GM23338 (cell line): ENCODE measurements at regions not wholly inside any gene's neighbourhood (a gene's known extent, or its start where the extent isn't known, plus 50 kb on each side); places are given as distances from the start of the nearest gene placed in this dataset.

Experiments used
- CREB1 ChIP-seq: fragments of 250-450 bp; sonication (Bioruptor Pico); IDR thresholded peaks from 2 replicates; pipeline ENCODE4 v1.5.0; 2020; ENCODE audit warnings: low read depth, mild to moderate bottlenecking, moderate library complexity
- CTCF ChIP-seq, 2 experiments: fragments of 200-600 bp in 1 of 2; sonication (generic) in 1 of 2; conservative IDR thresholded peaks; 2 replicates each; pipeline versions ENCODE4 v1.5.1 to v1.6.1; 2016 to 2017; ENCODE audit warnings: antibody characterized with exemption in 2 of 2, low read depth in 2 of 2, mild to moderate bottlenecking in 2 of 2, moderate library complexity in 1 of 2
- EZH2 ChIP-seq: fragments of 200-600 bp; sonication (generic); IDR thresholded peaks from one replicate; pipeline ENCODE4 v1.8.0; 2017; ENCODE audit warnings: antibody characterized with exemption, mild to moderate bottlenecking, low read depth; ENCODE audit not compliant: unreplicated experiment
- EZH2phosphoT487 ChIP-seq: fragments of 200-600 bp; sonication (generic); IDR thresholded peaks from one replicate; pipeline ENCODE4 v1.8.1; 2018; ENCODE audit warnings: antibody characterized with exemption; ENCODE audit not compliant: unreplicated experiment
- JUNB ChIP-seq: IDR thresholded peaks from one replicate; pipeline ENCODE4 v1.6.1; 2016; ENCODE audit warnings: antibody characterized with exemption; ENCODE audit not compliant: unreplicated experiment
- NANOG ChIP-seq: IDR thresholded peaks from 2 replicates; pipeline ENCODE4 v1.6.1; 2016; ENCODE audit warnings: antibody characterized with exemption, borderline replicate concordance
- POLR2AphosphoS5 ChIP-seq: IDR thresholded peaks from 2 replicates; pipeline ENCODE4 v1.6.1; 2016; ENCODE audit warnings: antibody characterized with exemption, low read depth
- STAT1 ChIP-seq: IDR thresholded peaks from one replicate; pipeline ENCODE4 v1.6.1; 2016; ENCODE audit warnings: antibody characterized with exemption; ENCODE audit not compliant: unreplicated experiment
- ZNF114 ChIP-seq: fragments of 250-450 bp; sonication (Bioruptor Pico); IDR thresholded peaks from 2 replicates; pipeline ENCODE4 v1.5.0; 2020; ENCODE audit warnings: mild to moderate bottlenecking, moderate library complexity
- ZNF331 ChIP-seq: fragments of 250-450 bp; sonication (Bioruptor Pico); IDR thresholded peaks from 2 replicates; pipeline ENCODE4 v1.5.0; 2020; ENCODE audit warnings: low read depth, mild to moderate bottlenecking, moderate library complexity
- TF ChIP-seq, protein P1 (sequence below): IDR thresholded peaks from one replicate; pipeline ENCODE4 v1.6.1; 2018; ENCODE audit warnings: antibody characterized with exemption; ENCODE audit not compliant: unreplicated experiment
- TF ChIP-seq, protein P2 (sequence below): IDR thresholded peaks from 2 replicates; pipeline ENCODE4 v1.6.1; 2016; ENCODE audit warnings: antibody characterized with exemption
- TF ChIP-seq, protein P3 (sequence below): fragments of 250-450 bp; sonication (Bioruptor Pico); IDR thresholded peaks from 2 replicates; pipeline ENCODE4 v1.5.0; 2020; ENCODE audit warnings: mild to moderate bottlenecking, moderate library complexity

DNA sequence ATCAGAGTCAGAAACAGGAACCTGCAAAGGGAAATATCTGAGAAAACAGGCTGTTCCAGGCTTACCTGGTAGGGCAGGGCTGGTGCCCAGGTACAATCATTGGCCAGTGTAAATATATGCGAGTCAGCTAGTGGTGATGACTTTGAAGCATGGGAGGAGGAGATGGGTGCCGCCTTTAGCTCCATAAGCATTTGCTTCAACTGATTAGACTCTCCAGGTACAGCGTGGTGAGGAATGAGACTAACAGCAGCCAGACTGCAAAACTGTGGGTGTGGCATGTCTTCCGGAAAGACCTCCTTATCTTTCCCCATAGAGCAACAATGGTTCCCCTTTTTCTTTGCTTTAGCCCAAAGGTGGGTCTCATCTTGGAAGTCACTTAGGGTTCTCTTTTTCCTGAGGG is 137.2 kb downstream of the LRIG2 start:
- TF ChIP-seq JUNB (no peak), CTCF (conservative IDR thresholded peaks at IDR 0.05; ENCODE audit: low read depth in 2 of 2) (no peak), CREB1 (CRISPR knock-in tag) (no peak), ZNF114 (CRISPR knock-in tag) (no peak), EZH2 (no peak), POLR2AphosphoS5 (no peak), EZH2phosphoT487 (no peak), NANOG (no peak), STAT1 (no peak), ZNF331 (no peak)
- TF ChIP-seq, protein P1, sequence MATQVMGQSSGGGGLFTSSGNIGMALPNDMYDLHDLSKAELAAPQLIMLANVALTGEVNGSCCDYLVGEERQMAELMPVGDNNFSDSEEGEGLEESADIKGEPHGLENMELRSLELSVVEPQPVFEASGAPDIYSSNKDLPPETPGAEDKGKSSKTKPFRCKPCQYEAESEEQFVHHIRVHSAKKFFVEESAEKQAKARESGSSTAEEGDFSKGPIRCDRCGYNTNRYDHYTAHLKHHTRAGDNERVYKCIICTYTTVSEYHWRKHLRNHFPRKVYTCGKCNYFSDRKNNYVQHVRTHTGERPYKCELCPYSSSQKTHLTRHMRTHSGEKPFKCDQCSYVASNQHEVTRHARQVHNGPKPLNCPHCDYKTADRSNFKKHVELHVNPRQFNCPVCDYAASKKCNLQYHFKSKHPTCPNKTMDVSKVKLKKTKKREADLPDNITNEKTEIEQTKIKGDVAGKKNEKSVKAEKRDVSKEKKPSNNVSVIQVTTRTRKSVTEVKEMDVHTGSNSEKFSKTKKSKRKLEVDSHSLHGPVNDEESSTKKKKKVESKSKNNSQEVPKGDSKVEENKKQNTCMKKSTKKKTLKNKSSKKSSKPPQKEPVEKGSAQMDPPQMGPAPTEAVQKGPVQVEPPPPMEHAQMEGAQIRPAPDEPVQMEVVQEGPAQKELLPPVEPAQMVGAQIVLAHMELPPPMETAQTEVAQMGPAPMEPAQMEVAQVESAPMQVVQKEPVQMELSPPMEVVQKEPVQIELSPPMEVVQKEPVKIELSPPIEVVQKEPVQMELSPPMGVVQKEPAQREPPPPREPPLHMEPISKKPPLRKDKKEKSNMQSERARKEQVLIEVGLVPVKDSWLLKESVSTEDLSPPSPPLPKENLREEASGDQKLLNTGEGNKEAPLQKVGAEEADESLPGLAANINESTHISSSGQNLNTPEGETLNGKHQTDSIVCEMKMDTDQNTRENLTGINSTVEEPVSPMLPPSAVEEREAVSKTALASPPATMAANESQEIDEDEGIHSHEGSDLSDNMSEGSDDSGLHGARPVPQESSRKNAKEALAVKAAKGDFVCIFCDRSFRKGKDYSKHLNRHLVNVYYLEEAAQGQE = no peak
- TF ChIP-seq, protein P2, sequence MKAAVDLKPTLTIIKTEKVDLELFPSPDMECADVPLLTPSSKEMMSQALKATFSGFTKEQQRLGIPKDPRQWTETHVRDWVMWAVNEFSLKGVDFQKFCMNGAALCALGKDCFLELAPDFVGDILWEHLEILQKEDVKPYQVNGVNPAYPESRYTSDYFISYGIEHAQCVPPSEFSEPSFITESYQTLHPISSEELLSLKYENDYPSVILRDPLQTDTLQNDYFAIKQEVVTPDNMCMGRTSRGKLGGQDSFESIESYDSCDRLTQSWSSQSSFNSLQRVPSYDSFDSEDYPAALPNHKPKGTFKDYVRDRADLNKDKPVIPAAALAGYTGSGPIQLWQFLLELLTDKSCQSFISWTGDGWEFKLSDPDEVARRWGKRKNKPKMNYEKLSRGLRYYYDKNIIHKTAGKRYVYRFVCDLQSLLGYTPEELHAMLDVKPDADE = no peak
- TF ChIP-seq, protein P3, sequence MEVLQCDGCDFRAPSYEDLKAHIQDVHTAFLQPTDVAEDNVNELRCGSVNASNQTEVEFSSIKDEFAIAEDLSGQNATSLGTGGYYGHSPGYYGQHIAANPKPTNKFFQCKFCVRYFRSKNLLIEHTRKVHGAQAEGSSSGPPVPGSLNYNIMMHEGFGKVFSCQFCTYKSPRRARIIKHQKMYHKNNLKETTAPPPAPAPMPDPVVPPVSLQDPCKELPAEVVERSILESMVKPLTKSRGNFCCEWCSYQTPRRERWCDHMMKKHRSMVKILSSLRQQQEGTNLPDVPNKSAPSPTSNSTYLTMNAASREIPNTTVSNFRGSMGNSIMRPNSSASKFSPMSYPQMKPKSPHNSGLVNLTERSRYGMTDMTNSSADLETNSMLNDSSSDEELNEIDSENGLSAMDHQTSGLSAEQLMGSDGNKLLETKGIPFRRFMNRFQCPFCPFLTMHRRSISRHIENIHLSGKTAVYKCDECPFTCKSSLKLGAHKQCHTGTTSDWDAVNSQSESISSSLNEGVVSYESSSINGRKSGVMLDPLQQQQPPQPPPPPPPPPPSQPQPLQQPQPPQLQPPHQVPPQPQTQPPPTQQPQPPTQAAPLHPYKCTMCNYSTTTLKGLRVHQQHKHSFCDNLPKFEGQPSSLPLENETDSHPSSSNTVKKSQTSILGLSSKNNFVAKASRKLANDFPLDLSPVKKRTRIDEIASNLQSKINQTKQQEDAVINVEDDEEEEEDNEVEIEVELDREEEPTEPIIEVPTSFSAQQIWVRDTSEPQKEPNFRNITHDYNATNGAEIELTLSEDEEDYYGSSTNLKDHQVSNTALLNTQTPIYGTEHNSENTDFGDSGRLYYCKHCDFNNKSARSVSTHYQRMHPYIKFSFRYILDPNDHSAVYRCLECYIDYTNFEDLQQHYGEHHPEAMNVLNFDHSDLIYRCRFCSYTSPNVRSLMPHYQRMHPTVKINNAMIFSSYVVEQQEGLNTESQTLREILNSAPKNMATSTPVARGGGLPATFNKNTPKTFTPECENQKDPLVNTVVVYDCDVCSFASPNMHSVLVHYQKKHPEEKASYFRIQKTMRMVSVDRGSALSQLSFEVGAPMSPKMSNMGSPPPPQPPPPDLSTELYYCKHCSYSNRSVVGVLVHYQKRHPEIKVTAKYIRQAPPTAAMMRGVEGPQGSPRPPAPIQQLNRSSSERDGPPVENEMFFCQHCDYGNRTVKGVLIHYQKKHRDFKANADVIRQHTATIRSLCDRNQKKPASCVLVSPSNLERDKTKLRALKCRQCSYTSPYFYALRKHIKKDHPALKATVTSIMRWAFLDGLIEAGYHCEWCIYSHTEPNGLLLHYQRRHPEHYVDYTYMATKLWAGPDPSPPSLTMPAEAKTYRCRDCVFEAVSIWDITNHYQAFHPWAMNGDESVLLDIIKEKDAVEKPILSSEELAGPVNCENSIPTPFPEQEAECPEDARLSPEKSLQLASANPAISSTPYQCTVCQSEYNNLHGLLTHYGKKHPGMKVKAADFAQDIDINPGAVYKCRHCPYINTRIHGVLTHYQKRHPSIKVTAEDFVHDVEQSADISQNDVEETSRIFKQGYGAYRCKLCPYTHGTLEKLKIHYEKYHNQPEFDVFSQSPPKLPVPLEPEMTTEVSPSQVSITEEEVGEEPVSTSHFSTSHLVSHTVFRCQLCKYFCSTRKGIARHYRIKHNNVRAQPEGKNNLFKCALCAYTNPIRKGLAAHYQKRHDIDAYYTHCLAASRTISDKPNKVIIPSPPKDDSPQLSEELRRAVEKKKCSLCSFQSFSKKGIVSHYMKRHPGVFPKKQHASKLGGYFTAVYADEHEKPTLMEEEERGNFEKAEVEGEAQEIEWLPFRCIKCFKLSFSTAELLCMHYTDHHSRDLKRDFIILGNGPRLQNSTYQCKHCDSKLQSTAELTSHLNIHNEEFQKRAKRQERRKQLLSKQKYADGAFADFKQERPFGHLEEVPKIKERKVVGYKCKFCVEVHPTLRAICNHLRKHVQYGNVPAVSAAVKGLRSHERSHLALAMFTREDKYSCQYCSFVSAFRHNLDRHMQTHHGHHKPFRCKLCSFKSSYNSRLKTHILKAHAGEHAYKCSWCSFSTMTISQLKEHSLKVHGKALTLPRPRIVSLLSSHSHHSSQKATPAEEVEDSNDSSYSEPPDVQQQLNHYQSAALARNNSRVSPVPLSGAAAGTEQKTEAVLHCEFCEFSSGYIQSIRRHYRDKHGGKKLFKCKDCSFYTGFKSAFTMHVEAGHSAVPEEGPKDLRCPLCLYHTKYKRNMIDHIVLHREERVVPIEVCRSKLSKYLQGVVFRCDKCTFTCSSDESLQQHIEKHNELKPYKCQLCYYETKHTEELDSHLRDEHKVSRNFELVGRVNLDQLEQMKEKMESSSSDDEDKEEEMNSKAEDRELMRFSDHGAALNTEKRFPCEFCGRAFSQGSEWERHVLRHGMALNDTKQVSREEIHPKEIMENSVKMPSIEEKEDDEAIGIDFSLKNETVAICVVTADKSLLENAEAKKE = no peak
